ENCODE measurements at regions not wholly inside any gene's neighbourhood (a gene's known extent, or its start where the extent isn't known, plus 50 kb on each side); places are given as distances from the start of the nearest gene placed in this dataset.
A peak's percentile ranks its signal among the peaks of the same experiment; 100 is the strongest.
"Not testable (repeated sequence)": the region's sequence is repeated elsewhere in the genome, so short reads cannot be mapped to it uniquely, and the experiment has no call there.

DNA sequence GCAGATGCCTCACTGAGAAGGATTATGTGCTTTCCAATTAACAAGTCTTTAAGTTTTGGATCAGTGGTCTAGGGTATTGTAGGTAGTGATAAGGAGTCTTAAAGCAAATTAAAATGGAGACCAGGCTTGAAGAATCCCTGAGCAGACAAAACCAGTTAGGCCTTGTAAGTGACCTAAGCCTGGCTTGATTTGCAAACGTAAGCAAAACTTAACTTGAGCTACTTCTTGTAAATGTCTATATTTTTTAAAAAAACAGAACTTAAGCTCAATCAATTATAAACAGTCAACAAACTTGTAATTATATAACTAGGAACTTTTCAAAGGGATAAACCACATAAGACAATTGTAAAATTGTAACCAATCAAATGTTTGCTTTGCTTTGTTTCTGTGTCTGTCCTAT is 72.7 kb upstream of the NALF2 start:
- H3K4me2 ChIP-seq (ENCODE audit: low read depth, low read length, poor library complexity, severe bottlenecking) = no peak overlapping the region
- no peaks in the 10 kb centered on the region for H3K36me3 ChIP-seq (ENCODE audit: insufficient read depth, low read length)
- H3K9ac ChIP-seq (ENCODE audit: low read length) = no peak overlapping the region
- no peaks in the 10 kb centered on the region for H3K79me2 ChIP-seq (ENCODE audit: low read length)
- H4K20me1 ChIP-seq (ENCODE audit: insufficient read depth, low read depth, low read length) = no peaks in the 10 kb centered on the region
- H3K4me3 ChIP-seq (ENCODE audit: low read length) = no peak overlapping the region
- no peaks in the 10 kb centered on the region for H3K27me3 ChIP-seq (ENCODE audit: low read length)
- no peak overlapping the region for H3K27ac ChIP-seq (ENCODE audit: low read length)
- no peaks in the 10 kb centered on the region for H3K9me2 ChIP-seq (replicated peaks; ENCODE audit: insufficient read depth, low read length)
- H3K9me3 ChIP-seq (ENCODE audit: low read length) = no peaks in the 10 kb centered on the region
- no peak for DNase-seq
- H3K4me1 ChIP-seq (ENCODE audit: low read length) = no peaks in the 10 kb centered on the region
- no peak overlapping the region for H2AFZ ChIP-seq (ENCODE audit: low read length)

DNA sequence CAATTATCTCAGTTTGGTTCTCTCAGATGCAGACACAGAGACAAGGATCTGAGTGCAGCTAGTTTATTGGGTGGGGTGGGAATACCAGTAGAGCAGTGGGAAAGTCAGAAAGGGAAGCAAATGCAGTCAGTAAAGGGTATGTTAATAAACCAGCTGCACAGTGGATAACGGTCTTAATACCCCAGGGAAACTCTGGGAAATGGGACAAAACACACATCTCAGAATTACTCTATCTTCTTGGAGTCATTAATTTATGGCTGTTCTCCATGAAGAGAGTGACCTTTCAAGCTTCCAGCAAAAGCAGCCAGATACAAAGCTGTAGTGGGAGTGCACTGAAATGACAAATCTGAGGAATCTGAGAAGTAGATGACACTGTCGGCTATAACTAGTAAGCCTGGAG is 73.3 kb upstream of the NALF2 start:
- Histone ChIP-seq H3K4me2 (ENCODE audit: low read depth, low read length, poor library complexity, severe bottlenecking) (no peak overlapping the region), H3K4me3 (ENCODE audit: low read length) (no peak overlapping the region), H3K27me3 (ENCODE audit: low read length) (no peaks in the 10 kb centered on the region), H3K4me1 (ENCODE audit: low read length) (no peaks in the 10 kb centered on the region), H3K9me3 (ENCODE audit: low read length) (no peaks in the 10 kb centered on the region), H3K27ac (ENCODE audit: low read length) (no peak overlapping the region), H3K36me3 (ENCODE audit: insufficient read depth, low read length) (no peaks in the 10 kb centered on the region), H3K79me2 (ENCODE audit: low read length) (no peaks in the 10 kb centered on the region), H4K20me1 (ENCODE audit: insufficient read depth, low read depth, low read length) (no peaks in the 10 kb centered on the region), H3K9ac (ENCODE audit: low read length) (no peak overlapping the region), H3K9me2 (replicated peaks; ENCODE audit: insufficient read depth, low read length) (no peaks in the 10 kb centered on the region), H2AFZ (ENCODE audit: low read length) (no peak overlapping the region)
- no peak for DNase-seq

DNA sequence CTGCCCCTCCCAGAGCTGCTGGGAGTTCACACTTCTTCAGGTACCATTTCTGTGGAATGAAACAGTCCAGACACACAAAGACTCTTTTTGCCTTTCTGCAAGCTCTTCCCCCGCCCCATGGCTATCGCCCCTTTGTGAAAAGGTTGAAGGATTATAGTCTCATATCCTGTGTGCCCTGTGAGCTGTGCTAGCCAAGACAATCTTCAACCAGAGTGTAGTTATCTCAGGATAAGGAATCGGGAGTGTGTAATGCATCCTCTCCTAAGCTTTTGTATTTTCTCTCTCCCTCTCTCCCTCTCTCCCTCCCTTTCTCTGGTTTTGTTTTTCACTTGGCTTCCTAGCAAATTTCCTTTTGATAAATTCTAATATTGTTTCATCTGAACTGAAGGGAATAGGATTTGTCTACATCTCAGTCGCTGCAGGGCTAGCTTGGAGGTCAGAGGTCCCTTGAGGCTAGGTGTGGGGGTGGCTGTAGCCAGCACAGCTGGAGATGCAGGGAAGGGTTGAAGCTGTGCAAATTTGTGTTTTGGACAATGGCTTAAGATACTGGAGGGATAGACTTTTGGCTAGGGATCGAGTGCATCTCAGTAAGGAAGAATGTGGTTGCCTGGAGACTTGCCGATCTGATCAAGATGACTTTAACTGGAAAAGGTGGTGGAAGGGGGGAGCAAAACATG is 74.6 kb upstream of the NALF2 start:
- H3K9me2 ChIP-seq (replicated peaks; ENCODE audit: insufficient read depth, low read length) = no peaks in the 10 kb centered on the region
- no peak overlapping the region for H3K4me2 ChIP-seq (ENCODE audit: low read depth, low read length, poor library complexity, severe bottlenecking)
- H3K36me3 ChIP-seq (ENCODE audit: insufficient read depth, low read length) = no peaks in the 10 kb centered on the region
- H3K9me3 ChIP-seq (ENCODE audit: low read length) = no peaks in the 10 kb centered on the region
- H3K9ac ChIP-seq (ENCODE audit: low read length) = no peak overlapping the region
- H3K4me1 ChIP-seq (ENCODE audit: low read length) = no peaks in the 10 kb centered on the region
- H4K20me1 ChIP-seq (ENCODE audit: insufficient read depth, low read depth, low read length) = no peaks in the 10 kb centered on the region
- H3K27ac ChIP-seq (ENCODE audit: low read length) = no peak overlapping the region
- no peak for DNase-seq
- H3K27me3 ChIP-seq (ENCODE audit: low read length) = no peaks in the 10 kb centered on the region
- no peak overlapping the region for H2AFZ ChIP-seq (ENCODE audit: low read length)
- no peak overlapping the region for H3K4me3 ChIP-seq (ENCODE audit: low read length)
- no peaks in the 10 kb centered on the region for H3K79me2 ChIP-seq (ENCODE audit: low read length)

DNA sequence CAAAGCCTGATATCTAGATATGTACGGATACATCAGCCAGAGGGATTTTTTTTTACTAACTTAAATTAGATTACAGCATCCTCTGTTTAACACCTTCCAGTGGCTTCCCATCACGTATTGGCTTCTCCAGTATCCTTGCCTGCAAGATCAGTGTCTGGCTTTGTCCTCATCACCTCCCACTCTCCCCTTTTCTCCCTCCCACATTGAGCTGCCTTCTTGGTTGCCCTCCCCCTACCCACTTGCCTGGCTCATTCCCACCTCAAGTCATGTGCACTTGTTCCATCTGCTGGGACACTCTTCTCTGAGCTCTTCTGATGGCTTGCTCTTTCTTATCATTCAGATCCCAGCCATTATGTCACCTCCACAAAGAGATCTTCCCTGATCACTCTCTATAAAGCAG is 75.9 kb upstream of the NALF2 start:
- no peaks in the 10 kb centered on the region for H3K36me3 ChIP-seq (ENCODE audit: insufficient read depth, low read length)
- no peak overlapping the region for H3K27ac ChIP-seq (ENCODE audit: low read length)
- H3K9me3 ChIP-seq (ENCODE audit: low read length) = no peaks in the 10 kb centered on the region
- H3K9me2 ChIP-seq (replicated peaks; ENCODE audit: insufficient read depth, low read length) = no peaks in the 10 kb centered on the region
- no peaks in the 10 kb centered on the region for H3K4me1 ChIP-seq (ENCODE audit: low read length)
- H3K9ac ChIP-seq (ENCODE audit: low read length) = no peak overlapping the region
- no peak for DNase-seq
- H3K4me3 ChIP-seq (ENCODE audit: low read length) = no peak overlapping the region
- no peaks in the 10 kb centered on the region for H3K27me3 ChIP-seq (ENCODE audit: low read length)
- H2AFZ ChIP-seq (ENCODE audit: low read length) = no peak overlapping the region
- no peaks in the 10 kb centered on the region for H4K20me1 ChIP-seq (ENCODE audit: insufficient read depth, low read depth, low read length)
- no peak overlapping the region for H3K4me2 ChIP-seq (ENCODE audit: low read depth, low read length, poor library complexity, severe bottlenecking)
- no peaks in the 10 kb centered on the region for H3K79me2 ChIP-seq (ENCODE audit: low read length)

DNA sequence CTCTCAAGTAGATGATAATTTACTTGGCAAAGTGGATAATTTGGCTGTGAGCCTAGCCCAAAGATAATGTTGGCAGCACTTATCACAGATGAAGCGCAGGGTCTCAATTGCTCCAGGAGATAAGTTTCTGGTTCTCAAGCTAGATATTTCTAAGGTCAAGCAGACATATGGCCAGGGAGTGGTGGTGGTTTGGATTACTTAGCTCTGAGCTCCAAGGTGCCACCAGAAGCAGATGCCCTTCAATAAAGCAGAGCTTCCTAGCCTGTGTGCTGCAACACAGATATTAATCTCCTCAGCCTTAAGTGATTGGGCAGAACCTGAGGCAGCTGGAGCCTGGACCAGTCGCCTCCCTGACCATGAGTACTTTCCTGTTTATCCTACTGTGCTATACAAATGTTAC is 79.2 kb upstream of the NALF2 start:
- no peaks in the 10 kb centered on the region for H4K20me1 ChIP-seq (ENCODE audit: insufficient read depth, low read depth, low read length)
- DNase-seq = no peak
- H3K79me2 ChIP-seq (ENCODE audit: low read length) = no peaks in the 10 kb centered on the region

DNA sequence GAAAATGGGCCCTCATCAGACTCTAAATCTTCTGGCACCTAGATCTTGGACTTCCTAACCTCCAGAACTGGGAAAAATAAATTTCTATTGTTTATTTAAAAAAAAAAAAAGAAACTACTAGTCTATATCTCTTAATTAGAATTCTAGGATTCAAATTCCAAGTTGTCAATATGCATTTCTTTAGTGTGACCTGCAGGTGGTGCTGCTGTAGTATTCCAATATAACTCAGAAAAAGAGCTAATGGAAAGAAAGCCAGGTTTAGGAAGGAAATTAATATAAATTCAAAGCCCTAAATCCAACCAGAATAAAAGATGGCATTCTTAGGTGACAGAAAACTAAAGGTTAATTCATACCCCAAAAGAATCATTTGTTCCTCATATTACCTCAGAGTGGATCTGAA is 80.0 kb upstream of the NALF2 start:
- Histone ChIP-seq H3K79me2 (ENCODE audit: low read length) (no peaks in the 10 kb centered on the region), H4K20me1 (ENCODE audit: insufficient read depth, low read depth, low read length) (no peaks in the 10 kb centered on the region), H3K27ac (ENCODE audit: low read length) (no peak overlapping the region), H3K4me2 (ENCODE audit: low read depth, low read length, poor library complexity, severe bottlenecking) (no peak overlapping the region), H3K9me3 (ENCODE audit: low read length) (no peaks in the 10 kb centered on the region), H3K36me3 (ENCODE audit: insufficient read depth, low read length) (no peaks in the 10 kb centered on the region), H3K27me3 (ENCODE audit: low read length) (no peaks in the 10 kb centered on the region), H3K4me1 (ENCODE audit: low read length) (no peaks in the 10 kb centered on the region), H2AFZ (ENCODE audit: low read length) (no peak overlapping the region), H3K9ac (ENCODE audit: low read length) (no peak overlapping the region), H3K4me3 (ENCODE audit: low read length) (no peak overlapping the region), H3K9me2 (replicated peaks; ENCODE audit: insufficient read depth, low read length) (no peaks in the 10 kb centered on the region)
- peak; percentile 42 for DNase-seq

More for the DNA sequence above, 79.2 kb upstream of the NALF2 start:
- Histone ChIP-seq H3K9ac (ENCODE audit: low read length) (no peak overlapping the region), H3K36me3 (ENCODE audit: insufficient read depth, low read length) (no peaks in the 10 kb centered on the region), H3K27me3 (ENCODE audit: low read length) (no peaks in the 10 kb centered on the region), H2AFZ (ENCODE audit: low read length) (no peak overlapping the region), H3K27ac (ENCODE audit: low read length) (no peak overlapping the region), H3K4me2 (ENCODE audit: low read depth, low read length, poor library complexity, severe bottlenecking) (no peak overlapping the region), H3K9me3 (ENCODE audit: low read length) (no peaks in the 10 kb centered on the region), H3K4me1 (ENCODE audit: low read length) (no peaks in the 10 kb centered on the region), H3K9me2 (replicated peaks; ENCODE audit: insufficient read depth, low read length) (no peaks in the 10 kb centered on the region), H3K4me3 (ENCODE audit: low read length) (no peak overlapping the region)

DNA sequence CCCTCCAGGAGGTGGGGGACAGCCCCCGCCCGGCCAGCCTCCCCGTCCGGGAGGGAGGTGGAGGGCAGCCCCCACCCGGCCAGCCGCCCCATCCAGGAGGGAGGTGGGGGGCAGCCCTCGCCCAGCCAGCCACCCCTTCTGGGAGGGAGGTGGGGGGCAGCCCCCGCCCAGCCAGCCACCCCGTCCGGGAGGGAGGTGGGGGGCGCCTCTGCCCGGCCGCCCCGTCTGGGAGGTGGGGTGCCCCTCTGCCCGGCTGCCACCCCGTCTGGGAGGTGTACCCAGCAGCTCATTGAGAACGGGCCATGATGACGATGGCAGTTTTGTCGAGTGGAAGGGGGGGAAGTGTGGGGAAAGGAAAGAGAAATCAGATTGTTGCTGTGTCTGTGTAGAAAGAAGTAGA is 81.9 kb upstream of the NALF2 start:
- H4K20me1 ChIP-seq (ENCODE audit: insufficient read depth, low read depth, low read length); H3K9ac ChIP-seq (ENCODE audit: low read length); H3K27me3 ChIP-seq (ENCODE audit: low read length); H3K9me2 ChIP-seq (replicated peaks; ENCODE audit: insufficient read depth, low read length); H3K4me2 ChIP-seq (ENCODE audit: low read depth, low read length, poor library complexity, severe bottlenecking); H3K9me3 ChIP-seq (ENCODE audit: low read length); H3K4me3 ChIP-seq (ENCODE audit: low read length); DNase-seq; H3K36me3 ChIP-seq (ENCODE audit: insufficient read depth, low read length); H3K27ac ChIP-seq (ENCODE audit: low read length); H3K4me1 ChIP-seq (ENCODE audit: low read length); H3K79me2 ChIP-seq (ENCODE audit: low read length); H2AFZ ChIP-seq (ENCODE audit: low read length): not testable (repeated sequence)

DNA sequence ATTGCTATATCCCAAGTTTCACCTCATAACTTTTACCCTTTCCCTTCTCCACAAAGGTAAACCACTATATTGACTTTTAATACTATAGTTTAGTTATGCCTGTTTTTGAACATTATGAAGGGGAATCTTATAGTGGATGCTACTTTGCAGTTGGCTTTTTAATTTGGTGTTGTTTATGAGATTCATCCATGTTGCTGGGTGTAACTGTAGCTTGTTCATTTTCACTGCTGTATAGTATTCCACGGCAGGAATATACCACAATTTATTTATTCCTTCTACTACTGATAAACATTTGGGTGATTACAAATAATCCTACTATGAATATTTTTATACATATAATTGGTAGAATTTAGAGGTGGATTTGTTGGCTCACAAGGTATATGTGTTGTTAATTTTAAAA is 88.4 kb upstream of the NALF2 start:
- no peak for DNase-seq
- H3K4me2 ChIP-seq (ENCODE audit: low read depth, low read length, poor library complexity, severe bottlenecking) = no peak overlapping the region
- no peak overlapping the region for H2AFZ ChIP-seq (ENCODE audit: low read length)
- H3K4me1 ChIP-seq (ENCODE audit: low read length) = no peaks in the 10 kb centered on the region
- H3K9ac ChIP-seq (ENCODE audit: low read length) = no peak overlapping the region
- no peak overlapping the region for H3K4me3 ChIP-seq (ENCODE audit: low read length)
- no peaks in the 10 kb centered on the region for H3K79me2 ChIP-seq (ENCODE audit: low read length)
- no peak overlapping the region for H3K27ac ChIP-seq (ENCODE audit: low read length)
- H3K9me3 ChIP-seq (ENCODE audit: low read length) = no peaks in the 10 kb centered on the region
- H3K27me3 ChIP-seq (ENCODE audit: low read length) = no peaks in the 10 kb centered on the region
- no peaks in the 10 kb centered on the region for H3K36me3 ChIP-seq (ENCODE audit: insufficient read depth, low read length)
- no peaks in the 10 kb centered on the region for H3K9me2 ChIP-seq (replicated peaks; ENCODE audit: insufficient read depth, low read length)
- H4K20me1 ChIP-seq (ENCODE audit: insufficient read depth, low read depth, low read length) = no peaks in the 10 kb centered on the region

DNA sequence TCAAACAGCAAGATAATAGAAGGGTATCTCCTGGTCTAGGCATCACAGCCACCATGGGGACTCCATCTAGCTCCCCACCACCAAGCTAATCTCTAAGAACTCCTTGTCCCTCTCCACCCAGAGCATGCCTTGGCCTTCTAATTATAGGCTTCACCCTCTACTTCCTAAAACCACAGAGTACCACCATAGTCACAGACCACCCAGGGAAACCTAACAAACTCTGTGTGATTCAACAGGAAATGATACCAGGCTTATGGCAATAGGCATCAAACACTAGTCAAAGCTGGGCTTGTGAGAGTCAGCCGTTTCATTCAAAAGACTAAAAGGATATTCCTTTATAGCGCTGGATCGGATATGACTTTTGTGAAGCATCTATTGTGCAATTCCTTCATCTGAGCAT is 91.5 kb upstream of the NALF2 start:
- H3K4me2 ChIP-seq (ENCODE audit: low read depth, low read length, poor library complexity, severe bottlenecking) = no peak overlapping the region
- H3K9me2 ChIP-seq (replicated peaks; ENCODE audit: insufficient read depth, low read length) = no peaks in the 10 kb centered on the region
- H3K4me1 ChIP-seq (ENCODE audit: low read length) = no peaks in the 10 kb centered on the region
- H3K9ac ChIP-seq (ENCODE audit: low read length) = no peak overlapping the region
- no peaks in the 10 kb centered on the region for H3K9me3 ChIP-seq (ENCODE audit: low read length)
- H3K27me3 ChIP-seq (ENCODE audit: low read length) = no peaks in the 10 kb centered on the region
- no peak overlapping the region for H3K27ac ChIP-seq (ENCODE audit: low read length)
- no peaks in the 10 kb centered on the region for H3K79me2 ChIP-seq (ENCODE audit: low read length)
- H3K4me3 ChIP-seq (ENCODE audit: low read length) = no peak overlapping the region
- H3K36me3 ChIP-seq (ENCODE audit: insufficient read depth, low read length) = no peaks in the 10 kb centered on the region
- no peaks in the 10 kb centered on the region for H4K20me1 ChIP-seq (ENCODE audit: insufficient read depth, low read depth, low read length)
- no peak overlapping the region for H2AFZ ChIP-seq (ENCODE audit: low read length)
- DNase-seq = no peak
